ENCODE measurements at regions not wholly inside any gene's neighbourhood (a gene's known extent, or its start where the extent isn't known, plus 50 kb on each side); places are given as distances from the start of the nearest gene placed in this dataset.

- TF ChIP-seq ATF7 (IDR thresholded peaks at IDR 0.05; ENCODE audit: low read depth) (no peak), CEBPZ (IDR thresholded peaks at IDR 0.05; ENCODE audit: low read depth, low read length) (no peak), RELA (IDR thresholded peaks at IDR 0.05; ENCODE audit: borderline replicate concordance, partially characterized antibody) (no peak), SREBF2 (IDR thresholded peaks at IDR 0.05; ENCODE audit: low read length) (no peak), SMC3 (IDR thresholded peaks at IDR 0.05; ENCODE audit: borderline replicate concordance, low read length) (no peak), POU2F2 (IDR thresholded peaks at IDR 0.05; ENCODE audit: borderline replicate concordance, low read depth, low read length) (no peak), HCFC1 (IDR thresholded peaks at IDR 0.05; ENCODE audit: low read length) (no peak)
- SMC1A ChIA-PET (ENCODE audit: uncharacterized antibody, unreplicated experiment), result no interaction called here
- no peak overlapping the region for H3K9ac ChIP-seq (ENCODE audit: control insufficient read depth, insufficient read depth, low read length)
- H3K36me3 ChIP-seq (ENCODE audit: control insufficient read depth in 2 of 2, insufficient read depth in 2 of 2, low read length in 1 of 2), result no peaks in the 10 kb centered on the region
- DNase-seq (ENCODE audit: low read depth, low spot score) (no peak), FAIRE-seq (no peak), ATAC-seq (no peak)
- H2AFZ ChIP-seq (ENCODE audit: control insufficient read depth, low read depth, low read length), result no peak overlapping the region
- intact Hi-C loops (cut with micrococcal nuclease; ENCODE audit: unreplicated experiment) (no loop called here), in situ Hi-C loops (cut with MboI) (no loop called here)
- no peak overlapping the region for H3K4me3 ChIP-seq
- H3K79me2 ChIP-seq (ENCODE audit: control insufficient read depth, insufficient read depth, low read length), result no peaks in the 10 kb centered on the region
- no peaks in the 10 kb centered on the region for H4K20me1 ChIP-seq (ENCODE audit: control insufficient read depth, insufficient read depth)
- H3K27me3 ChIP-seq (replicated peaks in 1 of 2; ENCODE audit: control insufficient read depth in 2 of 2, insufficient read depth in 2 of 2, low read length in 1 of 2), result no peaks in the 10 kb centered on the region
- RAD21 ChIA-PET (ENCODE audit: unreplicated experiment), result no interaction called here
- no TSS peak for BruUV-seq (replicated peaks)
- WGBS (ENCODE audit: insufficient coverage, insufficient replicate concordance, low lambda C conversion rate, missing lambda C conversion rate), result 0% methylated on average over 1 of the region's 1 CpG
- H3K9me3 ChIP-seq (replicated peaks; ENCODE audit: control insufficient read depth, insufficient read depth, low read length), result no peaks in the 10 kb centered on the region
- H3K4me2 ChIP-seq (ENCODE audit: control insufficient read depth, insufficient read depth), result no peak overlapping the region
- no peaks in the 10 kb centered on the region for H3K4me1 ChIP-seq (ENCODE audit: control insufficient read depth, insufficient read depth, low read length)
- CTCF ChIA-PET, result interaction anchor here (0.6 kb wide), 3 partner anchors 258 to 680 kb away, joined by 3 read pairs; no protein-coding TSS in a partner anchor
- POLR2A ChIA-PET, result no interaction called here
- H3K27ac ChIP-seq (ENCODE audit: control insufficient read depth, insufficient read depth), result no peak overlapping the region
These were observed 87.4 kb upstream of the TENM3 start for GRCh38 chr4:182155806-182156205.

Data from GM12878 (cell line).